MM.1S (cell line): ENCODE measurements at regions not wholly inside any gene's neighbourhood (a gene's known extent, or its start where the extent isn't known, plus 50 kb on each side); places are given as distances from the start of the nearest gene placed in this dataset.
A peak's percentile ranks its signal among the peaks of the same experiment; 100 is the strongest.
"Not testable (repeated sequence)": the region's sequence is repeated elsewhere in the genome, so short reads cannot be mapped to it uniquely, and the experiment has no call there.

Source experiments
- DNase-seq: peaks from one replicate; pipeline ENCODE4 v3.0.0-alpha.2; 2015
- H2AFZ ChIP-seq: fragments of 300-600 bp; sonication (generic); 2 replicates; pipeline ENCODE4 v1.6.0; 2016; ENCODE audit warnings: antibody characterized with exemption, low read length
- H3F3A ChIP-seq: fragments of 300-600 bp; sonication (generic); 2 replicates; pipeline ENCODE4 v1.6.1; 2016; ENCODE audit warnings: mild to moderate bottlenecking, antibody characterized with exemption, low read length, moderate library complexity, mixed read lengths; ENCODE audit not compliant: insufficient read depth
- H3K27ac ChIP-seq: fragments of 300-600 bp; sonication (generic); 2 replicates; pipeline ENCODE4 v1.5.1; 2016; ENCODE audit warnings: mild to moderate bottlenecking, low read length
- H3K27me3 ChIP-seq: fragments of 300-600 bp; sonication (generic); replicated peaks from 2 replicates; pipeline ENCODE4 v1.6.0; 2016; ENCODE audit warnings: low read length; ENCODE audit not compliant: insufficient read depth
- H3K36me3 ChIP-seq: fragments of 300-600 bp; sonication (generic); replicated peaks from 2 replicates; pipeline ENCODE4 v1.6.1; 2016; ENCODE audit warnings: mild to moderate bottlenecking, low read length, mixed read lengths; ENCODE audit not compliant: insufficient read depth
- H3K4me1 ChIP-seq: fragments of 300-600 bp; sonication (generic); 2 replicates; pipeline ENCODE4 v1.6.1; 2016; ENCODE audit warnings: low read length, mixed read lengths
- H3K4me2 ChIP-seq: fragments of 300-600 bp; sonication (generic); 2 replicates; pipeline ENCODE4 v1.6.0; 2016; ENCODE audit warnings: low read depth, low read length
- H3K4me3 ChIP-seq: fragments of 300-600 bp; sonication (generic); 2 replicates; pipeline ENCODE4 v1.5.1; 2016; ENCODE audit warnings: low read length, mixed read lengths
- H3K79me2 ChIP-seq: fragments of 300-600 bp; sonication (generic); 2 replicates; pipeline ENCODE4 v1.6.1; 2016; ENCODE audit warnings: mixed run types, low read length, mixed read lengths
- H3K9ac ChIP-seq: fragments of 300-600 bp; sonication (generic); 2 replicates; pipeline ENCODE4 v1.6.1; 2016; ENCODE audit warnings: low read length, mixed read lengths
- H3K9me2 ChIP-seq: fragments of 300-600 bp; sonication (generic); replicated peaks from 2 replicates; pipeline ENCODE4 v1.6.1; 2016; ENCODE audit warnings: mild to moderate bottlenecking, low read length, mixed read lengths; ENCODE audit not compliant: insufficient read depth
- H3K9me3 ChIP-seq: fragments of 300-600 bp; sonication (generic); replicated peaks from 2 replicates; pipeline ENCODE4 v1.6.1; 2016; ENCODE audit warnings: mild to moderate bottlenecking, low read length, mixed read lengths; ENCODE audit not compliant: insufficient read depth
- H4K20me1 ChIP-seq: fragments of 300-600 bp; sonication (generic); 2 replicates; pipeline ENCODE4 v1.6.1; 2016; ENCODE audit warnings: mild to moderate bottlenecking, low read length, moderate library complexity, mixed read lengths; ENCODE audit not compliant: insufficient read depth
- EZH2 ChIP-seq: fragments of 300-600 bp; sonication (generic); optimal IDR thresholded peaks from 2 replicates; pipeline ENCODE3; 2017; ENCODE audit warnings: low read depth, mild to moderate bottlenecking, antibody characterized with exemption, low read length, mixed read lengths
- EZH2phosphoT487 ChIP-seq: fragments of 300-600 bp; sonication (generic); IDR thresholded peaks from 2 replicates; pipeline ENCODE4 v1.6.1; 2018; ENCODE audit warnings: antibody characterized with exemption, low read length
- TF ChIP-seq, protein P1 (sequence below): fragments of 300-600 bp; sonication (generic); IDR thresholded peaks from 2 replicates; pipeline ENCODE4 v1.5.1; 2016; ENCODE audit warnings: antibody characterized with exemption, low read length, mixed read lengths

DNA sequence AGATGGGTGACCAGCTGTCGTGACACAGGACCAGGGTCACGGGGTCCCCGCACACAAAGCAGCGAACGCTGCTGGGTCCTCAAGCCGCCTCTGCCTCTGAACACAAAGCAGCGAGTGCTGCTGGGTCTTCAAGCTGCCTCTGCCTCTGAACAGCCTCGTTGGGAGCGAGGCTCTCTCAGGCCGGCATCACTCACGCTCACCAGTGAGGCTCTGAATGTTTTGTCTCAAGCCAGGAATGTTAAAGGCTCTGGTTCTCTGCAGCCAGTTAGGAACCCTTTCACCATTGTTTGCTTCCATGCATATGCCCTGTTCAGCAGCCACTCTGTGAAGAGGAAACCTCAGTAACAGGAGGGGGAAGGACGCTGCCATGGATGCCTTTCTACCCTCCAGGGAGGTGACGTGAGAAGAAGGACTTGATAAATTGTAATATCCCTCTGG, 82.7 kb upstream of the TAF11L2 start:
- H3K9me3 ChIP-seq, result no peaks in the 10 kb centered on the region
- no peaks in the 10 kb centered on the region for H3K4me1 ChIP-seq
- no peaks in the 10 kb centered on the region for H3K9me2 ChIP-seq
- H3F3A ChIP-seq, result no peaks in the 10 kb centered on the region
- H3K79me2 ChIP-seq, result no peaks in the 10 kb centered on the region
- H2AFZ ChIP-seq, result no peak overlapping the region
- H3K4me3 ChIP-seq, result no peak overlapping the region
- no peak overlapping the region for H3K9ac ChIP-seq
- no peaks in the 10 kb centered on the region for H4K20me1 ChIP-seq
- TF ChIP-seq EZH2 (no peak), EZH2phosphoT487 (no peak)
- TF ChIP-seq, protein P1, sequence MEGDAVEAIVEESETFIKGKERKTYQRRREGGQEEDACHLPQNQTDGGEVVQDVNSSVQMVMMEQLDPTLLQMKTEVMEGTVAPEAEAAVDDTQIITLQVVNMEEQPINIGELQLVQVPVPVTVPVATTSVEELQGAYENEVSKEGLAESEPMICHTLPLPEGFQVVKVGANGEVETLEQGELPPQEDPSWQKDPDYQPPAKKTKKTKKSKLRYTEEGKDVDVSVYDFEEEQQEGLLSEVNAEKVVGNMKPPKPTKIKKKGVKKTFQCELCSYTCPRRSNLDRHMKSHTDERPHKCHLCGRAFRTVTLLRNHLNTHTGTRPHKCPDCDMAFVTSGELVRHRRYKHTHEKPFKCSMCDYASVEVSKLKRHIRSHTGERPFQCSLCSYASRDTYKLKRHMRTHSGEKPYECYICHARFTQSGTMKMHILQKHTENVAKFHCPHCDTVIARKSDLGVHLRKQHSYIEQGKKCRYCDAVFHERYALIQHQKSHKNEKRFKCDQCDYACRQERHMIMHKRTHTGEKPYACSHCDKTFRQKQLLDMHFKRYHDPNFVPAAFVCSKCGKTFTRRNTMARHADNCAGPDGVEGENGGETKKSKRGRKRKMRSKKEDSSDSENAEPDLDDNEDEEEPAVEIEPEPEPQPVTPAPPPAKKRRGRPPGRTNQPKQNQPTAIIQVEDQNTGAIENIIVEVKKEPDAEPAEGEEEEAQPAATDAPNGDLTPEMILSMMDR, result no peak
- no peaks in the 10 kb centered on the region for H3K36me3 ChIP-seq
- DNase-seq, result no peak
- H3K4me2 ChIP-seq, result no peak overlapping the region
- no peak overlapping the region for H3K27ac ChIP-seq
- H3K27me3 ChIP-seq, result no peaks in the 10 kb centered on the region

- not testable (repeated sequence) for H3K4me2 ChIP-seq, H3K9ac ChIP-seq, H3F3A ChIP-seq, H3K27ac ChIP-seq, H4K20me1 ChIP-seq, H2AFZ ChIP-seq, H3K79me2 ChIP-seq, H3K4me3 ChIP-seq, H3K36me3 ChIP-seq, H3K27me3 ChIP-seq, H3K9me2 ChIP-seq, H3K9me3 ChIP-seq, H3K4me1 ChIP-seq, DNase-seq
These were observed 81.7 kb upstream of the TAF11L2 start for GRCh38 chr5:17416374-17416773.

- Histone ChIP-seq H3K79me2 (no peaks in the 10 kb centered on the region), H3K27me3 (peaks cover 21% of the 10 kb centered on the region; the same call in 1 of the 2 replicates), H3K4me2 (peak overlapping the region; percentile 51; the same call in 1 of the 2 replicates), H3K36me3 (no peaks in the 10 kb centered on the region), H3K9ac (no peak overlapping the region), H2AFZ (no peak overlapping the region), H3F3A (peaks cover 14% of the 10 kb centered on the region; the same call in 1 of the 2 replicates), H3K4me3 (no peak overlapping the region), H4K20me1 (no peaks in the 10 kb centered on the region), H3K9me2 (no peaks in the 10 kb centered on the region), H3K27ac (no peak overlapping the region), H3K9me3 (no peaks in the 10 kb centered on the region), H3K4me1 (peaks cover 19% of the 10 kb centered on the region)
- no peak for TF ChIP-seq EZH2phosphoT487
- TF ChIP-seq, protein P1, result no peak
- no peak for TF ChIP-seq EZH2
- no peak for DNase-seq
These were observed 73.4 kb upstream of the TAF11L2 start for GRCh38 chr5:17424674-17425073.

DNA sequence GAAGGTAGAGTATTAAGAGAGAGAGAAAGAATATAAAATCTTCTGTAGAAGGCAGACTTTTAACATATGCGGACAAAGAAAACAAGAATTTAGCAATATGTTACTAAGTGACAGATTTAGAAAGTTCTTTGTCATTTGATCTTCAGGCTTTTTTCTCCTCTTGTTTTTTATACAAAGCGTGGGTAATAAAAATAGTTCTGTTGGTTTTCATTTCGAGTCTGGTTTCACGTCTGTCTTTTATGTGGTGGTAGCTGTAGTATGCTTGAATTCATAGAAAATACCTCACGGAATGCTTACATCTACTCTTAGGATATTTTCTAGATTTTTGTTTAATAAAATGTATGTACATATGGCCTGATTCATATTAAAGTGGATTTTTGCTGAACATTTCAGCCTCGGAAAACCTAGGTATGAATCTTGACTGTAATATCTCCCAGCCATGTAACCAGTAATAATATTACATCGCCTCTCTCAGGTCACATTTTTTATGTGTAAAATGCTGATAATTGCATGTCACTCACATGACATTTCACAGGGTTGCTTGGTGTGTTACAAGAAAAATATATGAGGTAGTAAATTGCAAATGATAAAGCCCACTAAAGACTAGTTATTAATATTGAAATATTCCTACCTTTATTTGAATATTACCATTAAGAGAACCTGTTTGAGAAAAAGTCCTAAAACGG, 72.5 kb upstream of the TAF11L2 start:
- H3K4me1 ChIP-seq, result peaks cover 19% of the 10 kb centered on the region
- peaks cover 21% of the 10 kb centered on the region; the same call in 1 of the 2 replicates for H3K27me3 ChIP-seq
- no peak overlapping the region for H2AFZ ChIP-seq
- no peak overlapping the region for H3K9ac ChIP-seq
- H3K79me2 ChIP-seq, result no peaks in the 10 kb centered on the region
- H3K36me3 ChIP-seq, result no peaks in the 10 kb centered on the region
- H3K4me2 ChIP-seq, result peak overlapping the region; percentile 51
- H3K27ac ChIP-seq, result no peak overlapping the region
- H3K4me3 ChIP-seq, result peak overlapping the region; percentile 10; the same call in 1 of the 2 replicates
- H3K9me2 ChIP-seq, result no peaks in the 10 kb centered on the region
- no peaks in the 10 kb centered on the region for H3K9me3 ChIP-seq
- DNase-seq, result peak; percentile 57
- peaks cover 14% of the 10 kb centered on the region; the same call in 1 of the 2 replicates for H3F3A ChIP-seq
- no peaks in the 10 kb centered on the region for H4K20me1 ChIP-seq
- TF ChIP-seq, protein P1, result no peak
